SK-N-SH (cell line): ENCODE measurements at regions not wholly inside any gene's neighbourhood (a gene's known extent, or its start where the extent isn't known, plus 50 kb on each side); places are given as distances from the start of the nearest gene placed in this dataset.

Experiments
- CTCF ChIA-PET: fragments of 300-600, 350-600 bp; formaldehyde crosslinking; extraction: SDS; loops from one replicate; lab custom pipeline; 2021; lab: Yijun Ruan, JAX
- POLR2A ChIA-PET: fragments of 350-600 bp; sonication (Branson Sonifier 250); formaldehyde crosslinking; extraction: SDS; loops from one replicate; lab custom pipeline; 2020; ENCODE audit warnings: antibody characterized with exemption, inconsistent platforms; lab: Yijun Ruan, JAX
- DNase-seq: peaks from one replicate; pipeline ENCODE4 v3.0.0; 2012
- H2AFZ ChIP-seq: fragments of 200-600 bp; sonication (generic); 2 replicates; pipeline ENCODE4 v1.8.1; 2016; ENCODE audit warnings: antibody characterized with exemption, mild to moderate bottlenecking, low read depth
- H3F3A ChIP-seq: fragments of 200-600 bp; sonication (generic); replicated peaks from 2 replicates; pipeline ENCODE3; 2016; ENCODE audit warnings: antibody characterized with exemption, mild to moderate bottlenecking; ENCODE audit not compliant: insufficient read depth
- H3K27ac ChIP-seq, 2 experiments: fragments of 200-500 bp in 1 of 2; fragments of 200-600 bp in 1 of 2; sonication (Bioruptor generic) in 1 of 2; sonication (generic), shearing (Covaris generic) in 1 of 2; 2 replicates each; pipeline versions ENCODE4 v1.5.1 to v1.6.1; 2014 to 2016; ENCODE audit warnings: low read depth in 2 of 2, inconsistent platforms in 1 of 2, low read length in 1 of 2, mild to moderate bottlenecking in 1 of 2, mixed read lengths in 1 of 2
- H3K27me3 ChIP-seq: fragments of 200-600 bp; sonication (generic), shearing (Covaris generic); 2 replicates; pipeline ENCODE4 v1.6.1; 2016; ENCODE audit warnings: mixed run types; ENCODE audit not compliant: insufficient read depth
- H3K36me3 ChIP-seq, 2 experiments: fragments of 200-500 bp in 1 of 2; fragments of 200-600 bp in 1 of 2; sonication (Bioruptor generic) in 1 of 2; sonication (generic) in 1 of 2; replicated peaks in 1 of 2; 2 replicates each; pipeline versions ENCODE3 to v1.5.1; 2014 to 2016; ENCODE audit warnings: low read length in 1 of 2, mild to moderate bottlenecking in 1 of 2; ENCODE audit not compliant: insufficient read depth in 2 of 2, control insufficient read depth in 1 of 2
- H3K4me1 ChIP-seq, 2 experiments: fragments of 200-500 bp in 1 of 2; fragments of 200-600 bp in 1 of 2; sonication (Bioruptor generic) in 1 of 2; sonication (generic), shearing (Covaris generic) in 1 of 2; 2 replicates each; pipeline versions ENCODE4 v1.5.1 to v1.6.1; 2014 to 2016; ENCODE audit warnings: low read depth in 1 of 2, low read length in 1 of 2, mixed run types in 1 of 2; ENCODE audit not compliant: insufficient read depth in 2 of 2, control insufficient read depth in 1 of 2
- H3K4me2 ChIP-seq: fragments of 200-600 bp; sonication (generic), shearing (Covaris generic); 2 replicates; pipeline ENCODE4 v1.6.1; 2017; ENCODE audit warnings: mixed run types
- H3K4me3 ChIP-seq, 2 experiments: fragments of 200-500 bp in 1 of 2; fragments of 200-600 bp in 1 of 2; sonication (Bioruptor generic) in 1 of 2; sonication (generic), shearing (Covaris generic) in 1 of 2; 2 replicates each; pipeline versions ENCODE4 v1.5.1 to v1.8.1; 2014 to 2016; ENCODE audit warnings: low read depth in 2 of 2, inconsistent platforms in 1 of 2, low read length in 1 of 2, mild to moderate bottlenecking in 1 of 2, mixed read lengths in 1 of 2, moderate library complexity in 1 of 2
- H3K79me2 ChIP-seq: fragments of 200-600 bp; sonication (generic); 2 replicates; pipeline ENCODE4 v1.8.1; 2017; ENCODE audit warnings: mild to moderate bottlenecking; ENCODE audit not compliant: insufficient read depth
- H3K9ac ChIP-seq: fragments of 200-600 bp; sonication (generic); 2 replicates; pipeline ENCODE4 v1.6.1; 2017; ENCODE audit warnings: mixed run types
- H3K9me2 ChIP-seq: fragments of 200-600 bp; sonication (generic); 2 replicates; pipeline ENCODE4 v1.6.1; 2017; ENCODE audit warnings: mixed run types
- H3K9me3 ChIP-seq: fragments of 200-600 bp; sonication (generic); 2 replicates; pipeline ENCODE4 v1.6.1; 2017; ENCODE audit warnings: mixed run types, mild to moderate bottlenecking, moderate library complexity
- H4K20me1 ChIP-seq: fragments of 200-600 bp; sonication (generic); 2 replicates; pipeline ENCODE4 v1.6.1; 2017; ENCODE audit warnings: mild to moderate bottlenecking, mixed run types; ENCODE audit not compliant: insufficient read depth
- ELF1 ChIP-seq: IDR thresholded peaks from 2 replicates; pipeline ENCODE4 v1.4.0; 2012
- EP300 ChIP-seq, 2 experiments: IDR thresholded peaks; 2 replicates each; pipeline versions ENCODE4 v1.4.0 to v1.6.1; 2012; ENCODE audit warnings: borderline replicate concordance in 1 of 2, low read depth in 1 of 2, low read length in 1 of 2
- GATA2 ChIP-seq: sonication (generic); formaldehyde crosslinking; IDR thresholded peaks from 2 replicates; pipeline ENCODE4 v1.5.0; 2020; ENCODE audit warnings: mild to moderate bottlenecking, missing genetic modification reagents
- MEF2A ChIP-seq: IDR thresholded peaks from 2 replicates; pipeline ENCODE4 v1.4.0; 2012; ENCODE audit warnings: low read depth, borderline replicate concordance
- MXI1 ChIP-seq: IDR thresholded peaks from 2 replicates; pipeline ENCODE4 v1.6.1; 2012; ENCODE audit warnings: mild to moderate bottlenecking, low read depth, low read length, improper control_type of control experiment
- NRF1 ChIP-seq: IDR thresholded peaks from 2 replicates; pipeline ENCODE4 v1.6.1; 2012; ENCODE audit warnings: low read depth, mild to moderate bottlenecking, low read length
- POLR2AphosphoS5 ChIP-seq: IDR thresholded peaks from 2 replicates; pipeline ENCODE4 v1.6.1; 2012; ENCODE audit warnings: low read depth, low read length
- RAD21 ChIP-seq: IDR thresholded peaks from 2 replicates; pipeline ENCODE4 v1.6.1; 2012; ENCODE audit warnings: mild to moderate bottlenecking, low read length
- RFX5 ChIP-seq: IDR thresholded peaks from 2 replicates; pipeline ENCODE4 v1.6.1; 2012; ENCODE audit warnings: mild to moderate bottlenecking, improper control_type of control experiment, low read length
- RXRA ChIP-seq: IDR thresholded peaks from 2 replicates; pipeline ENCODE4 v1.4.0; 2012; ENCODE audit warnings: low read depth, mild to moderate bottlenecking, borderline replicate concordance
- SMC3 ChIP-seq: IDR thresholded peaks from 2 replicates; pipeline ENCODE4 v1.6.1; 2012; ENCODE audit warnings: low read depth, low read length, improper control_type of control experiment
- WGBS: methylation state at CpG from one replicate; pipeline ENCODE4 v1.1.6; 2017; ENCODE audit warnings: low lambda C conversion rate; 5-methylcytosine and 5-hydroxymethylcytosine counted together
- TF ChIP-seq, protein P1 (sequence below): IDR thresholded peaks from 2 replicates; pipeline ENCODE4 v1.4.0; 2012; ENCODE audit warnings: low read depth
- TF ChIP-seq, protein P2 (sequence below): IDR thresholded peaks from 2 replicates; pipeline ENCODE4 v1.4.0; 2012; ENCODE audit warnings: low read depth, borderline replicate concordance
- TF ChIP-seq, protein P3 (sequence below): fragments of 150-350 bp; IDR thresholded peaks from 2 replicates; pipeline ENCODE4 v1.6.1; 2017; ENCODE audit warnings: antibody characterized with exemption, low read length, low read depth, borderline replicate concordance

DNA sequence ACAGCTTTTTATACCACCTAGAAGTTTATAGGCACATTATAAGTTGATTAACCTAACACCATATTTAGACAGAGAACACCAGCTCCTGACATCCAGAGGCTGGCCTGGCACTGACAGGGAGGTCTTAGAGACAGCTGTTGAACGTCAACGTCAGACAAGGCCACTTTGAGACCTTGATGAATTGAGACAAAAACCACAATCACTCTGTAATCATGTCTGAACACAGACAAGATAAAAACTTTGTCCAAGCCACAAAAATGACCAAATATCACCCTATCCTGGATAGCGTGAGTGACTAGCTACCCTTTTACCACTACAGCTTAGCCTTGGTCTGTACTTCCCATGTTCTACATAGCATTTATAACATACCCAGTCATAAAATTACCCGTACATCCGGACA, 403.6 kb upstream of the CHRM3 start:
- Histone ChIP-seq H3F3A (no peaks in the 10 kb centered on the region), H3K4me2 (no peak overlapping the region), H3K4me3 (no peak overlapping the region), H3K9me3 (no peaks in the 10 kb centered on the region), H2AFZ (no peak overlapping the region), H3K9ac (no peak overlapping the region), H3K79me2 (no peaks in the 10 kb centered on the region), H3K36me3 (no peaks in the 10 kb centered on the region), H4K20me1 (no peaks in the 10 kb centered on the region), H3K9me2 (no peaks in the 10 kb centered on the region), H3K4me1 (peaks cover 0 to 6% of the 10 kb centered on the region in 2 experiments; a peak in 2 of 4 replicates), H3K27me3 (no peaks in the 10 kb centered on the region), H3K27ac (peak overlapping the region in 1 of 2 experiments; percentile 67; a peak in 2 of 4 replicates)
- 35% methylated on average over 5 of the region's 5 CpGs for WGBS
- DNase-seq = peak; percentile 26
- no peak for TF ChIP-seq MEF2A
- TF ChIP-seq SMC3 = no peak
- peak in 1 of 2 experiments; percentile 60; a peak in 1 of 4 replicates for TF ChIP-seq EP300 (IDR thresholded peaks at IDR 0.05; ENCODE audit: borderline replicate concordance in 1 of 2, low read depth in 1 of 2, low read length in 1 of 2)
- TF ChIP-seq, protein P1, sequence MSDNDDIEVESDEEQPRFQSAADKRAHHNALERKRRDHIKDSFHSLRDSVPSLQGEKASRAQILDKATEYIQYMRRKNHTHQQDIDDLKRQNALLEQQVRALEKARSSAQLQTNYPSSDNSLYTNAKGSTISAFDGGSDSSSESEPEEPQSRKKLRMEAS = no peak
- peak; percentile 55 for TF ChIP-seq GATA2 (CRISPR knock-in tag)
- POLR2A ChIA-PET = interaction anchor here (0.6 kb wide), 1 partner anchor 403 kb away, joined by 4 read pairs; no protein-coding TSS in a partner anchor
- CTCF ChIA-PET = interaction anchor here (1.1 to 1.5 kb wide), 3 partner anchors 11 to 33 kb away, joined by 3 to 4 read pairs (median 4); no protein-coding TSS in a partner anchor

DNA sequence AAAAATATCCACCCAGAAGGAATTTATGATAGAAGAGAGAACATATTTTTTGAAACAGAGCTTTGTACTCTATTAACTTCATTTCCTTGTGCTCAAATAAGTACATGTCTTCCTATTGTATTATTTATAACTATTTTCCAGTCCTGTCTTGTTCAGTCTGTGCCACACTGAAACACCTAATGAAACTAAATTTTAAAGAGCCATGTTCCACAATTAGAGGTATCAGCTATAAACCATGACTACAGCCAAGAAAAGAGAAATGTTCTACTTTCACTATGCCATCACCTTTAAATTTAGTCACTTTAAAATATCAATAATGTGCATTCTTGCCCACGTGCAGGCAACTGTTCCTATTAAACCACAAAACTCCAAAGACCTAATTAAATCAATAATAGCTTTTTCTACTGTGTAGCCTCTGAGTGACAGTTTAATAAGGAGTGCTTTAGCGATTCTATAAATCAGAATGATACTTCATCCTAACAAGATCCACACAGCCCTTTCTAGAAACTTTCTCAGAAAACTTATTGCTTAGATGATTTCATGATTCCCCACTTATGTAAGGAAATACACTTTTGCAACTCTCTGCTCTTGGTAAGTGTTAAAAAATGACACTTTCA, 404.9 kb upstream of the CHRM3 start:
- 30% methylated on average over 2 of the region's 2 CpGs for WGBS
- Histone ChIP-seq H3K4me1 (peaks cover 0 to 6% of the 10 kb centered on the region in 2 experiments; a peak in 2 of 4 replicates), H4K20me1 (no peaks in the 10 kb centered on the region), H2AFZ (no peak overlapping the region), H3F3A (no peaks in the 10 kb centered on the region), H3K9me3 (no peaks in the 10 kb centered on the region), H3K9ac (no peak overlapping the region), H3K27ac (no peak overlapping the region), H3K79me2 (no peaks in the 10 kb centered on the region), H3K4me3 (no peak overlapping the region), H3K36me3 (no peaks in the 10 kb centered on the region), H3K4me2 (no peak overlapping the region), H3K9me2 (no peaks in the 10 kb centered on the region), H3K27me3 (no peaks in the 10 kb centered on the region)
- DNase-seq = no peak
- CTCF ChIA-PET = interaction anchor here (0.6 to 1.3 kb wide), 3 partner anchors 12 to 1117 kb away, joined by 3 to 4 read pairs (median 4); no protein-coding TSS in a partner anchor
- no peak for TF ChIP-seq RFX5
- TF ChIP-seq RXRA = no peak
- TF ChIP-seq, protein P2, sequence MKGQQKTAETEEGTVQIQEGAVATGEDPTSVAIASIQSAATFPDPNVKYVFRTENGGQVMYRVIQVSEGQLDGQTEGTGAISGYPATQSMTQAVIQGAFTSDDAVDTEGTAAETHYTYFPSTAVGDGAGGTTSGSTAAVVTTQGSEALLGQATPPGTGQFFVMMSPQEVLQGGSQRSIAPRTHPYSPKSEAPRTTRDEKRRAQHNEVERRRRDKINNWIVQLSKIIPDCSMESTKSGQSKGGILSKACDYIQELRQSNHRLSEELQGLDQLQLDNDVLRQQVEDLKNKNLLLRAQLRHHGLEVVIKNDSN = no peak
- POLR2A ChIA-PET = no interaction called here

DNA sequence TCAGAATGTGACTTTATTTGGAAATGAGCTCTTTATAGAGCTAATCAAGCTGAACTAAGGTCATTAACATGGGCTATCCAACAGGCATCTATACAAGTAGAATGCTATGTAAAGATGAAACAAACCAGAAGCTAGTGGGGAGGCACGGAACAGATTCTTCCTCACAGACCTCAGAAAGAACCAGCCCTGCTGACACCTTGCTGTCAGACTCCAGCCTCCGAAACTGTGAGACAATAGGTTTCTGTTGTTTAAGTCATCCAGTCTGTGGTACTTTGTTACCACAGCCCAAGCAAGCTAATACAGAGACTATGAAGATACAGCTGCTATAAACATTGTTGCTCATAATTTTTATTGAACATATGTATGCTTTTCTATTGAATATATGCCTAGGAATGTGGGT, 406.3 kb upstream of the CHRM3 start:
- H2AFZ ChIP-seq = no peak overlapping the region
- H3K4me3 ChIP-seq = no peak overlapping the region
- ChIA-PET POLR2A (no interaction called here), CTCF (interaction anchor here (0.8 to 1.3 kb wide), 2 partner anchors 406 to 1116 kb away, joined by 3 to 4 read pairs; partner anchors contain the start of gene CHRM3)
- TF ChIP-seq POLR2AphosphoS5 = no peak
- TF ChIP-seq ELF1 = no peak
- no peak for TF ChIP-seq RAD21
- TF ChIP-seq SMC3 = no peak
- TF ChIP-seq, protein P3, sequence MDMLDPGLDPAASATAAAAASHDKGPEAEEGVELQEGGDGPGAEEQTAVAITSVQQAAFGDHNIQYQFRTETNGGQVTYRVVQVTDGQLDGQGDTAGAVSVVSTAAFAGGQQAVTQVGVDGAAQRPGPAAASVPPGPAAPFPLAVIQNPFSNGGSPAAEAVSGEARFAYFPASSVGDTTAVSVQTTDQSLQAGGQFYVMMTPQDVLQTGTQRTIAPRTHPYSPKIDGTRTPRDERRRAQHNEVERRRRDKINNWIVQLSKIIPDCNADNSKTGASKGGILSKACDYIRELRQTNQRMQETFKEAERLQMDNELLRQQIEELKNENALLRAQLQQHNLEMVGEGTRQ = no peak
- TF ChIP-seq MXI1 = no peak
- TF ChIP-seq, protein P1 = no peak
- TF ChIP-seq NRF1 = no peak
- H3K9ac ChIP-seq = no peak overlapping the region
- no peaks in the 10 kb centered on the region for H3K27me3 ChIP-seq
- H3K4me2 ChIP-seq = no peak overlapping the region
- no peak overlapping the region for H3K27ac ChIP-seq
- H3K4me1 ChIP-seq = peaks cover 0 to 6% of the 10 kb centered on the region in 2 experiments; a peak in 2 of 4 replicates
- no peaks in the 10 kb centered on the region for H3K36me3 ChIP-seq
- H3F3A ChIP-seq = no peaks in the 10 kb centered on the region
- no peaks in the 10 kb centered on the region for H3K9me3 ChIP-seq
- no peak for DNase-seq
- H4K20me1 ChIP-seq = no peaks in the 10 kb centered on the region
- 51% methylated on average over 2 of the region's 2 CpGs for WGBS
- no peaks in the 10 kb centered on the region for H3K9me2 ChIP-seq
- H3K79me2 ChIP-seq = no peaks in the 10 kb centered on the region
